Neural cell (in vitro differentiated cells): ENCODE measurements at regions not wholly inside any gene's neighbourhood (a gene's known extent, or its start where the extent isn't known, plus 50 kb on each side); places are given as distances from the start of the nearest gene placed in this dataset.

Experiments used
- H2AFZ ChIP-seq: fragments of 200-600, 300-800 bp; sonication (generic), shearing (Covaris generic); 2 replicates; pipeline ENCODE4 v1.6.0; 2014; ENCODE audit warnings: low read depth, mild to moderate bottlenecking, antibody characterized with exemption, low read length, moderate library complexity
- H3F3A ChIP-seq: fragments of 200-600 bp; shearing (Covaris generic); 2 replicates; pipeline ENCODE4 v1.6.1; 2016; ENCODE audit warnings: mild to moderate bottlenecking, moderate library complexity, mixed read lengths, antibody characterized with exemption, low read length; ENCODE audit not compliant: insufficient read depth, poor library complexity, severe bottlenecking
- H3K27ac ChIP-seq: fragments of 200-600, 300-800 bp; sonication (generic), shearing (Covaris generic); 2 replicates; pipeline ENCODE4 v1.5.1; 2014; ENCODE audit warnings: mild to moderate bottlenecking, low read length, moderate library complexity
- H3K27me3 ChIP-seq: fragments of 300-800, 200-600 bp; sonication (generic), shearing (Covaris generic); 2 replicates; pipeline ENCODE4 v1.6.0; 2014; ENCODE audit warnings: mild to moderate bottlenecking, low read depth, low read length, moderate library complexity; ENCODE audit not compliant: insufficient read depth
- H3K36me3 ChIP-seq: fragments of 300-800, 200-600 bp; sonication (generic), shearing (Covaris generic); 2 replicates; pipeline ENCODE4 v1.5.1; 2014; ENCODE audit warnings: mild to moderate bottlenecking, antibody characterized with exemption, low read length, moderate library complexity; ENCODE audit not compliant: insufficient read depth
- H3K4me2 ChIP-seq: fragments of 300-800, 200-600 bp; sonication (generic), shearing (Covaris generic); 2 replicates; pipeline ENCODE4 v1.6.0; 2014; ENCODE audit warnings: mild to moderate bottlenecking, low read length
- H3K4me3 ChIP-seq: fragments of 300-800, 200-600 bp; sonication (generic), shearing (Covaris generic); 2 replicates; pipeline ENCODE4 v1.5.1; 2014; ENCODE audit warnings: mild to moderate bottlenecking, low read length, moderate library complexity
- H3K79me2 ChIP-seq: fragments of 200-600 bp; shearing (Covaris generic); replicated peaks from 2 replicates; pipeline ENCODE4 v1.6.0; 2014; ENCODE audit warnings: mild to moderate bottlenecking, low read length, moderate library complexity; ENCODE audit not compliant: insufficient read depth
- H3K9ac ChIP-seq: fragments of 300-800, 200-600 bp; sonication (generic), shearing (Covaris generic); 2 replicates; pipeline ENCODE4 v1.6.1; 2016; ENCODE audit warnings: mild to moderate bottlenecking, low read length, mixed read lengths
- H3K9me2 ChIP-seq: fragments of 200-600 bp; shearing (Covaris generic); 2 replicates; pipeline ENCODE4 v1.6.1; 2016; ENCODE audit warnings: mild to moderate bottlenecking, low read length, mixed read lengths; ENCODE audit not compliant: insufficient read depth
- H3K9me3 ChIP-seq: fragments of 200-600, 300-800 bp; sonication (generic), shearing (Covaris generic); 2 replicates; pipeline ENCODE4 v1.6.1; 2016; ENCODE audit warnings: mild to moderate bottlenecking, mixed run types, low read length, moderate library complexity, mixed read lengths
- H4K20me1 ChIP-seq: fragments of 200-600 bp; shearing (Covaris generic); 2 replicates; pipeline ENCODE4 v1.6.1; 2016; ENCODE audit warnings: mild to moderate bottlenecking, mixed run types; ENCODE audit not compliant: insufficient read depth
- EP300 ChIP-seq: fragments of 450-650 bp; conservative IDR thresholded peaks from 2 replicates; pipeline ENCODE4 v1.6.1; 2014; ENCODE audit warnings: antibody characterized with exemption, mild to moderate bottlenecking, moderate library complexity; ENCODE audit not compliant: poor library complexity, severe bottlenecking
- EZH2 ChIP-seq: fragments of 200-600, 300-800 bp; shearing (Covaris generic), sonication (generic); IDR thresholded peaks from 2 replicates; pipeline ENCODE4 v1.6.1; 2014; ENCODE audit warnings: antibody characterized with exemption, low read length, borderline replicate concordance, mild to moderate bottlenecking; ENCODE audit not compliant: insufficient read depth, poor library complexity, severe bottlenecking
- MXI1 ChIP-seq: fragments of 450-650 bp; conservative IDR thresholded peaks from 2 replicates; pipeline ENCODE4 v1.6.1; 2014; ENCODE audit warnings: antibody characterized with exemption, mild to moderate bottlenecking; ENCODE audit not compliant: poor library complexity, severe bottlenecking
- POLR2AphosphoS5 ChIP-seq: IDR thresholded peaks from 2 replicates; pipeline ENCODE4 v1.6.1; 2012
- RAD21 ChIP-seq: fragments of 450-650 bp; conservative IDR thresholded peaks from 2 replicates; pipeline ENCODE4 v1.6.1; 2014; ENCODE audit warnings: antibody characterized with exemption, mild to moderate bottlenecking, moderate library complexity
- SMC3 ChIP-seq: fragments of 450-650 bp; conservative IDR thresholded peaks from 2 replicates; pipeline ENCODE4 v1.6.1; 2014; ENCODE audit warnings: antibody characterized with exemption, mild to moderate bottlenecking, moderate library complexity; ENCODE audit not compliant: poor library complexity
- TAF1 ChIP-seq: IDR thresholded peaks from 2 replicates; pipeline ENCODE4 v1.6.1; 2012; ENCODE audit warnings: low read depth
- TF ChIP-seq, protein P1 (sequence below): fragments of 450-650 bp; IDR thresholded peaks from 2 replicates; pipeline ENCODE4 v1.5.1; 2014; ENCODE audit warnings: antibody characterized with exemption, mild to moderate bottlenecking, moderate library complexity; ENCODE audit not compliant: poor library complexity, severe bottlenecking
- TF ChIP-seq, protein P2 (sequence below): IDR thresholded peaks from 2 replicates; pipeline ENCODE4 v1.6.1; 2012; ENCODE audit warnings: borderline replicate concordance

DNA sequence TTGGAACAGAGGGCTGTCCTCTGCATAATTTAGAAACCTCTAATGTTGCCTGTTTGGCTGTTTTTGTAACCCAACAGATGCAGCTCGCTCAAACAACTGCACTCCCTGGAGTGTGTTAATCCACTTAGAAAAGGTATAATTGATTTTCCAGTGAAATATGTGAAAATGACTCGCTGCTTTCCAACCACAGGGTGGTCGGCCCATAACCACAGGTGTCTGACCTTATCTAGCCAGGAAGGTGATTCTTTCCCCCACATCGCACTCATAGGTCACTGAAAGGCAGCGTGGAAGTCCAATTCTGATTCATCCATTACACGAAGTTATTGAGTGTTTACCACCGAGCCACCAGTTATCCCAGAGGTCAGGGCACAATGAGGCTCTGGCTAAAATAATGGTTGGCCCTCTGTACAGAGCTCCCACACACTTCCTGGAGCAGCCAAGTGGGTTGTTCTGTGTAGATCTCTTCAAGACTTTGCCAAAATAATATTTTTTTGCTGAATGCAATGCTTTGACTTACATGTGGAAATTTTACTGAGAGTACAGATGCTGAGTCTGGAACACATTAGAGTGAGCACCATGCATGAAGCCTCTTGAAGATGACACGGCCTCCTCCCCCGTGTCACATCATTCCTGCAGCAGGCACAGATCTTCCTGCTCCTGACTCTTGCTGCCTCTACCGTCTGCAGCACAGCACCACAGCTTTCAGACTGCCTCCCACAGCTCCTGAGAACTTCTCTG, 396.2 kb downstream of the ZNF516 start:
- no peak overlapping the region for H3K4me3 ChIP-seq
- no peak overlapping the region for H3K4me2 ChIP-seq
- H4K20me1 ChIP-seq: no peaks in the 10 kb centered on the region

DNA sequence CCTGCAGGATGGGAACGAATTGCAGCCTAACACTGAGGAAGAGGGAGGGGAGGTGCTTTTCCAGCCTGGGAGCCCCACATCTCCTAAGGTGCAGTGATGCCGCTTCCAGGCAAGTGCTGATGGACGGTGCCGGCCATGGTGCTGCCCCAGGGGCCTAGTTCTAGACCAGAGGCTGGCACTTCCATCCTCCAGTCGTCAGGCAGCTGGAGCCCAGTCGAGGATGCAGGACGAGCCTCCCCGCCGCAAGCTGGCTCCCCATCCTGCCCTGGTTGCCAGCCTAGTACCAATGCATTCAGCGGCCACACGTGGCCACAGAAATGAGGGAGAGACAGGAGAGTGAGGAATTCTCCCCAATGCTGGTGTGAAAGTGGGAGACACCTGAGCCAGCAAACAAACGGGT, 413.5 kb downstream of the ZNF516 start:
- no peak overlapping the region for H3K27ac ChIP-seq
- H3K79me2 ChIP-seq: no peaks in the 10 kb centered on the region
- H3F3A ChIP-seq: no peaks in the 10 kb centered on the region
- H3K36me3 ChIP-seq: no peaks in the 10 kb centered on the region
- H2AFZ ChIP-seq: no peak overlapping the region
- no peaks in the 10 kb centered on the region for H3K9me3 ChIP-seq
- H3K9me2 ChIP-seq: no peaks in the 10 kb centered on the region
- no peaks in the 10 kb centered on the region for H3K27me3 ChIP-seq
- no peak for TF ChIP-seq SMC3
- no peak for TF ChIP-seq RAD21
- TF ChIP-seq EZH2: no peak
- TF ChIP-seq TAF1: no peak
- TF ChIP-seq, protein P1, sequence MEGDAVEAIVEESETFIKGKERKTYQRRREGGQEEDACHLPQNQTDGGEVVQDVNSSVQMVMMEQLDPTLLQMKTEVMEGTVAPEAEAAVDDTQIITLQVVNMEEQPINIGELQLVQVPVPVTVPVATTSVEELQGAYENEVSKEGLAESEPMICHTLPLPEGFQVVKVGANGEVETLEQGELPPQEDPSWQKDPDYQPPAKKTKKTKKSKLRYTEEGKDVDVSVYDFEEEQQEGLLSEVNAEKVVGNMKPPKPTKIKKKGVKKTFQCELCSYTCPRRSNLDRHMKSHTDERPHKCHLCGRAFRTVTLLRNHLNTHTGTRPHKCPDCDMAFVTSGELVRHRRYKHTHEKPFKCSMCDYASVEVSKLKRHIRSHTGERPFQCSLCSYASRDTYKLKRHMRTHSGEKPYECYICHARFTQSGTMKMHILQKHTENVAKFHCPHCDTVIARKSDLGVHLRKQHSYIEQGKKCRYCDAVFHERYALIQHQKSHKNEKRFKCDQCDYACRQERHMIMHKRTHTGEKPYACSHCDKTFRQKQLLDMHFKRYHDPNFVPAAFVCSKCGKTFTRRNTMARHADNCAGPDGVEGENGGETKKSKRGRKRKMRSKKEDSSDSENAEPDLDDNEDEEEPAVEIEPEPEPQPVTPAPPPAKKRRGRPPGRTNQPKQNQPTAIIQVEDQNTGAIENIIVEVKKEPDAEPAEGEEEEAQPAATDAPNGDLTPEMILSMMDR: no peak
- no peak for TF ChIP-seq MXI1
- no peak for TF ChIP-seq POLR2AphosphoS5
- TF ChIP-seq, protein P2, sequence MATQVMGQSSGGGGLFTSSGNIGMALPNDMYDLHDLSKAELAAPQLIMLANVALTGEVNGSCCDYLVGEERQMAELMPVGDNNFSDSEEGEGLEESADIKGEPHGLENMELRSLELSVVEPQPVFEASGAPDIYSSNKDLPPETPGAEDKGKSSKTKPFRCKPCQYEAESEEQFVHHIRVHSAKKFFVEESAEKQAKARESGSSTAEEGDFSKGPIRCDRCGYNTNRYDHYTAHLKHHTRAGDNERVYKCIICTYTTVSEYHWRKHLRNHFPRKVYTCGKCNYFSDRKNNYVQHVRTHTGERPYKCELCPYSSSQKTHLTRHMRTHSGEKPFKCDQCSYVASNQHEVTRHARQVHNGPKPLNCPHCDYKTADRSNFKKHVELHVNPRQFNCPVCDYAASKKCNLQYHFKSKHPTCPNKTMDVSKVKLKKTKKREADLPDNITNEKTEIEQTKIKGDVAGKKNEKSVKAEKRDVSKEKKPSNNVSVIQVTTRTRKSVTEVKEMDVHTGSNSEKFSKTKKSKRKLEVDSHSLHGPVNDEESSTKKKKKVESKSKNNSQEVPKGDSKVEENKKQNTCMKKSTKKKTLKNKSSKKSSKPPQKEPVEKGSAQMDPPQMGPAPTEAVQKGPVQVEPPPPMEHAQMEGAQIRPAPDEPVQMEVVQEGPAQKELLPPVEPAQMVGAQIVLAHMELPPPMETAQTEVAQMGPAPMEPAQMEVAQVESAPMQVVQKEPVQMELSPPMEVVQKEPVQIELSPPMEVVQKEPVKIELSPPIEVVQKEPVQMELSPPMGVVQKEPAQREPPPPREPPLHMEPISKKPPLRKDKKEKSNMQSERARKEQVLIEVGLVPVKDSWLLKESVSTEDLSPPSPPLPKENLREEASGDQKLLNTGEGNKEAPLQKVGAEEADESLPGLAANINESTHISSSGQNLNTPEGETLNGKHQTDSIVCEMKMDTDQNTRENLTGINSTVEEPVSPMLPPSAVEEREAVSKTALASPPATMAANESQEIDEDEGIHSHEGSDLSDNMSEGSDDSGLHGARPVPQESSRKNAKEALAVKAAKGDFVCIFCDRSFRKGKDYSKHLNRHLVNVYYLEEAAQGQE: no peak
- TF ChIP-seq EP300: no peak
- H3K4me2 ChIP-seq: no peak overlapping the region
- no peaks in the 10 kb centered on the region for H4K20me1 ChIP-seq
- no peak overlapping the region for H3K9ac ChIP-seq
- no peak overlapping the region for H3K4me3 ChIP-seq

More for the DNA sequence above, 396.2 kb downstream of the ZNF516 start:
- Histone ChIP-seq H3K9me2 (no peaks in the 10 kb centered on the region), H3K9ac (no peak overlapping the region), H3K36me3 (no peaks in the 10 kb centered on the region), H3F3A (no peaks in the 10 kb centered on the region), H3K9me3 (no peaks in the 10 kb centered on the region), H3K27ac (no peak overlapping the region), H3K27me3 (no peaks in the 10 kb centered on the region), H3K79me2 (no peaks in the 10 kb centered on the region), H2AFZ (no peak overlapping the region)
- no peak for TF ChIP-seq RAD21
- TF ChIP-seq SMC3: no peak
- TF ChIP-seq POLR2AphosphoS5: no peak
- no peak for TF ChIP-seq EP300
- TF ChIP-seq, protein P2: no peak
- no peak for TF ChIP-seq EZH2
- no peak for TF ChIP-seq TAF1
- TF ChIP-seq MXI1: no peak
